ENCODE measurements at regions not wholly inside any gene's neighbourhood (a gene's known extent, or its start where the extent isn't known, plus 50 kb on each side); places are given as distances from the start of the nearest gene placed in this dataset.

- DNase-seq, result no peak
Observed at GRCh38 chr1:4600615-4601460, 53.6 kb upstream of the AJAP1 start.

DNA sequence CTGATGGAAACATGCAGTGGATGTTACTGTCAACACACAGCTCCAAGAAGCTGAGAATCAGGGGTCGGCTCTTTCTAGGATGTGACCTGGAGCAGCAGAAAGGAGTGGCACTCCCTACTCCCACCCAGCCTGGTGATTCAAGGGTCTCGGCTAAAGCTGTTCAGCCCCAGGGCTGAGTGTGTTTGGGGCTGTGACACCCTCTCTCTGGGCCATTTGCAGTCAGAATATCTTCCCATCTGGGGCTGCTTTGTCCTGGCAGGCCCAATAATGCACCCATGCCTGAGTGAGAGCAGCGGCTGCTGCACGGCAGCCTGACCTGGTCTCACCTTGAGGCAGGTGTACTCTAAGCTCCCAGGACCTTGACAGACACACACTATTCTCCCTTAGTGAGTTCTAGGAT, 52.5 kb upstream of the AJAP1 start:
- DNase-seq, result no peak

GRCh38 chr1:4602462-4603294, 51.7 kb upstream of the AJAP1 start:
- DNase-seq, result no peak

- no peak for DNase-seq
Observed at GRCh38 chr1:4603295-4604110, 50.9 kb upstream of the AJAP1 start.

Data from CD4-positive, alpha-beta T cell treated with Interleukin-15 for 1 hour (primary cell).